BLaER1 (cell line): ENCODE measurements at regions not wholly inside any gene's neighbourhood (a gene's known extent, or its start where the extent isn't known, plus 50 kb on each side); places are given as distances from the start of the nearest gene placed in this dataset.
"Not testable (repeated sequence)": the region's sequence is repeated elsewhere in the genome, so short reads cannot be mapped to it uniquely, and the experiment has no call there.

Source experiments
- H3K27ac ChIP-seq: shearing (Covaris generic); formaldehyde crosslinking; 2 replicates; pipeline ENCODE4 v1.8.1; 2022
- H3K27me3 ChIP-seq: shearing (Covaris generic); formaldehyde crosslinking; 2 replicates; pipeline ENCODE4 v1.8.1; 2022
- H3K36me3 ChIP-seq: shearing (Covaris generic); formaldehyde crosslinking; 2 replicates; pipeline ENCODE4 v1.8.1; 2022
- H3K4me1 ChIP-seq: shearing (Covaris generic); formaldehyde crosslinking; 2 replicates; pipeline ENCODE4 v1.8.1; 2022
- H3K4me2 ChIP-seq: shearing (Covaris generic); formaldehyde crosslinking; 2 replicates; pipeline ENCODE4 v1.8.1; 2022
- H3K4me3 ChIP-seq: shearing (Covaris generic); formaldehyde crosslinking; 2 replicates; pipeline ENCODE4 v1.8.1; 2022
- H3K9ac ChIP-seq: shearing (Covaris generic); formaldehyde crosslinking; 2 replicates; pipeline ENCODE4 v1.8.1; 2022
- H3K9me3 ChIP-seq: shearing (Covaris generic); formaldehyde crosslinking; 2 replicates; pipeline ENCODE4 v1.8.1; 2022
- H4K20me1 ChIP-seq: shearing (Covaris generic); formaldehyde crosslinking; 2 replicates; pipeline ENCODE4 v1.8.1; 2022
- Cebpa-rat ChIP-seq: shearing (Covaris generic); IDR thresholded peaks from 2 replicates; pipeline ENCODE4 v1.8.1; 2022

GRCh38 chr11:38700111-38700510 is 2102.1 kb upstream of the RAG2 start:
- Histone ChIP-seq H3K4me2 (no peak overlapping the region), H3K36me3 (no peaks in the 10 kb centered on the region), H3K9me3 (no peaks in the 10 kb centered on the region), H3K27me3 (no peaks in the 10 kb centered on the region), H3K9ac (no peak overlapping the region), H4K20me1 (no peaks in the 10 kb centered on the region), H3K27ac (no peak overlapping the region), H3K4me3 (no peak overlapping the region), H3K4me1 (no peaks in the 10 kb centered on the region)
- TF ChIP-seq Cebpa-rat: no peak

- Histone ChIP-seq H4K20me1 (no peaks in the 10 kb centered on the region), H3K27ac (no peak overlapping the region), H3K4me2 (no peak overlapping the region), H3K9me3 (no peaks in the 10 kb centered on the region), H3K27me3 (no peaks in the 10 kb centered on the region), H3K4me1 (no peaks in the 10 kb centered on the region), H3K36me3 (no peaks in the 10 kb centered on the region), H3K4me3 (no peak overlapping the region), H3K9ac (no peak overlapping the region)
- TF ChIP-seq Cebpa-rat: no peak
These were observed 2095.3 kb upstream of the RAG2 start for GRCh38 chr11:38693306-38693705.

- not testable (repeated sequence) for H3K4me2 ChIP-seq, H4K20me1 ChIP-seq, H3K9ac ChIP-seq, H3K4me3 ChIP-seq, H3K27me3 ChIP-seq, H3K27ac ChIP-seq, H3K36me3 ChIP-seq, H3K9me3 ChIP-seq, H3K4me1 ChIP-seq
These were observed 2092.2 kb upstream of the RAG2 start for GRCh38 chr11:38690211-38690610.

GRCh38 chr11:38687008-38687407 is 2089.0 kb upstream of the RAG2 start:
- H3K27ac ChIP-seq: no peak overlapping the region
- H4K20me1 ChIP-seq: no peaks in the 10 kb centered on the region
- no peak overlapping the region for H3K9ac ChIP-seq
- no peaks in the 10 kb centered on the region for H3K36me3 ChIP-seq
- H3K9me3 ChIP-seq: no peaks in the 10 kb centered on the region
- TF ChIP-seq Cebpa-rat: no peak
- no peaks in the 10 kb centered on the region for H3K27me3 ChIP-seq
- H3K4me3 ChIP-seq: no peak overlapping the region
- H3K4me1 ChIP-seq: no peaks in the 10 kb centered on the region
- H3K4me2 ChIP-seq: no peak overlapping the region

GRCh38 chr11:38683484-38683883 is 2085.4 kb upstream of the RAG2 start:
- H3K27me3 ChIP-seq: no peaks in the 10 kb centered on the region

GRCh38 chr11:38680746-38681145 is 2082.7 kb upstream of the RAG2 start:
- no peak for TF ChIP-seq Cebpa-rat
- no peak overlapping the region for H3K4me2 ChIP-seq
- no peak overlapping the region for H3K27ac ChIP-seq
- no peaks in the 10 kb centered on the region for H3K4me1 ChIP-seq
- H3K36me3 ChIP-seq: no peaks in the 10 kb centered on the region
- H4K20me1 ChIP-seq: no peaks in the 10 kb centered on the region
- no peaks in the 10 kb centered on the region for H3K27me3 ChIP-seq
- H3K9me3 ChIP-seq: no peaks in the 10 kb centered on the region
- no peak overlapping the region for H3K9ac ChIP-seq
- H3K4me3 ChIP-seq: no peak overlapping the region

More at GRCh38 chr11:38683484-38683883, 2085.4 kb upstream of the RAG2 start:
- Histone ChIP-seq H3K4me1 (no peaks in the 10 kb centered on the region), H3K4me2 (no peak overlapping the region), H3K9me3 (no peaks in the 10 kb centered on the region), H3K36me3 (no peaks in the 10 kb centered on the region), H4K20me1 (no peaks in the 10 kb centered on the region), H3K4me3 (no peak overlapping the region), H3K27ac (no peak overlapping the region), H3K9ac (no peak overlapping the region)
- no peak for TF ChIP-seq Cebpa-rat

- TF ChIP-seq Cebpa-rat: no peak
- Histone ChIP-seq H3K4me1 (no peaks in the 10 kb centered on the region), H3K4me3 (no peak overlapping the region), H3K27ac (no peak overlapping the region), H3K9ac (no peak overlapping the region), H3K4me2 (no peak overlapping the region), H4K20me1 (no peaks in the 10 kb centered on the region), H3K9me3 (no peaks in the 10 kb centered on the region), H3K27me3 (no peaks in the 10 kb centered on the region), H3K36me3 (no peaks in the 10 kb centered on the region)
These were observed 2082.1 kb upstream of the RAG2 start for GRCh38 chr11:38680166-38680565.

- H3K9ac ChIP-seq: no peak overlapping the region
- no peaks in the 10 kb centered on the region for H4K20me1 ChIP-seq
- H3K27me3 ChIP-seq: no peaks in the 10 kb centered on the region
- H3K4me1 ChIP-seq: no peaks in the 10 kb centered on the region
- H3K36me3 ChIP-seq: no peaks in the 10 kb centered on the region
- H3K27ac ChIP-seq: no peak overlapping the region
- H3K9me3 ChIP-seq: no peaks in the 10 kb centered on the region
- no peak overlapping the region for H3K4me3 ChIP-seq
- no peak for TF ChIP-seq Cebpa-rat
- H3K4me2 ChIP-seq: no peak overlapping the region
These were observed 2074.4 kb upstream of the RAG2 start for GRCh38 chr11:38672445-38672844.

- Histone ChIP-seq H3K36me3 (no peaks in the 10 kb centered on the region), H3K9ac (no peak overlapping the region), H3K27ac (no peak overlapping the region), H4K20me1 (no peaks in the 10 kb centered on the region), H3K4me2 (no peak overlapping the region), H3K4me1 (no peaks in the 10 kb centered on the region), H3K4me3 (no peak overlapping the region), H3K27me3 (no peaks in the 10 kb centered on the region), H3K9me3 (no peaks in the 10 kb centered on the region)
- TF ChIP-seq Cebpa-rat: no peak
These were observed 2069.3 kb upstream of the RAG2 start for GRCh38 chr11:38667359-38667758.

- no peaks in the 10 kb centered on the region for H3K9me3 ChIP-seq
- H3K27ac ChIP-seq: no peak overlapping the region
- TF ChIP-seq Cebpa-rat: no peak
- no peaks in the 10 kb centered on the region for H3K36me3 ChIP-seq
- no peak overlapping the region for H3K4me2 ChIP-seq
- no peaks in the 10 kb centered on the region for H4K20me1 ChIP-seq
- no peak overlapping the region for H3K4me3 ChIP-seq
- H3K4me1 ChIP-seq: no peaks in the 10 kb centered on the region
- no peak overlapping the region for H3K9ac ChIP-seq
- H3K27me3 ChIP-seq: no peaks in the 10 kb centered on the region
These were observed 2050.6 kb upstream of the RAG2 start for GRCh38 chr11:38648604-38649003.

- Histone ChIP-seq H3K27ac (no peak overlapping the region), H3K9ac (no peak overlapping the region), H3K36me3 (no peaks in the 10 kb centered on the region), H3K4me1 (no peaks in the 10 kb centered on the region), H3K4me2 (no peak overlapping the region), H3K27me3 (no peaks in the 10 kb centered on the region), H3K9me3 (no peaks in the 10 kb centered on the region), H3K4me3 (no peak overlapping the region), H4K20me1 (no peaks in the 10 kb centered on the region)
- no peak for TF ChIP-seq Cebpa-rat
These were observed 2048.3 kb upstream of the RAG2 start for GRCh38 chr11:38646382-38646781.
